ENCODE measurements at regions not wholly inside any gene's neighbourhood (a gene's known extent, or its start where the extent isn't known, plus 50 kb on each side); places are given as distances from the start of the nearest gene placed in this dataset.

DNA sequence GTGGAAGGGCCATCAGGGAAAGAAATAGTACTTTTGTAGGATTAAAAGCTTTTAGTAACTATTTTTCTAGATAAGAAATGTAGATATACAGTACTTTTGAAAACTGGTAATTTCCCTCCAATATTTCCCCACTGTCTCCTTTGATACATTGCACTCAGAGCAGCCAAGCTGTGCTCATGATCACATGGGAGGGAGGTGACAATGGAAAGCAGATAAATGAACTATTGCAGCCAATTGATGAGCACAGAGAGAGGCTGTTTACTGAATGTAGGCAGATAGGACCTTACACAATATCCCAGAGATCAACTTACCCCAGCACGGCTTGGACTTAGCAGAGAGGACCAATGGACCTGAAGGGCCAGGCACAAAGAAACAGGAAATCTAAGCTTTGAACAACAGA, 178.0 kb upstream of the NREP start:
- Histone ChIP-seq H3K4me3 (replicated peaks; ENCODE audit: insufficient read depth, low read length) (no peak overlapping the region), H3K27me3 (ENCODE audit: insufficient read depth, poor library complexity, severe bottlenecking) (no peaks in the 10 kb centered on the region), H3K27ac (replicated peaks) (no peak overlapping the region)
- DNase-seq (ENCODE audit: low read depth in 1 of 2, low spot score in 1 of 2): no peak
- TF ChIP-seq, protein P1, sequence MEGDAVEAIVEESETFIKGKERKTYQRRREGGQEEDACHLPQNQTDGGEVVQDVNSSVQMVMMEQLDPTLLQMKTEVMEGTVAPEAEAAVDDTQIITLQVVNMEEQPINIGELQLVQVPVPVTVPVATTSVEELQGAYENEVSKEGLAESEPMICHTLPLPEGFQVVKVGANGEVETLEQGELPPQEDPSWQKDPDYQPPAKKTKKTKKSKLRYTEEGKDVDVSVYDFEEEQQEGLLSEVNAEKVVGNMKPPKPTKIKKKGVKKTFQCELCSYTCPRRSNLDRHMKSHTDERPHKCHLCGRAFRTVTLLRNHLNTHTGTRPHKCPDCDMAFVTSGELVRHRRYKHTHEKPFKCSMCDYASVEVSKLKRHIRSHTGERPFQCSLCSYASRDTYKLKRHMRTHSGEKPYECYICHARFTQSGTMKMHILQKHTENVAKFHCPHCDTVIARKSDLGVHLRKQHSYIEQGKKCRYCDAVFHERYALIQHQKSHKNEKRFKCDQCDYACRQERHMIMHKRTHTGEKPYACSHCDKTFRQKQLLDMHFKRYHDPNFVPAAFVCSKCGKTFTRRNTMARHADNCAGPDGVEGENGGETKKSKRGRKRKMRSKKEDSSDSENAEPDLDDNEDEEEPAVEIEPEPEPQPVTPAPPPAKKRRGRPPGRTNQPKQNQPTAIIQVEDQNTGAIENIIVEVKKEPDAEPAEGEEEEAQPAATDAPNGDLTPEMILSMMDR (IDR thresholded peaks at IDR 0.05; ENCODE audit: insufficient read depth, low read length): no peak
- no peak for TF ChIP-seq GABPA (IDR thresholded peaks at IDR 0.05; ENCODE audit: low read depth)
- TF ChIP-seq SPI1 (IDR thresholded peaks at IDR 0.05; ENCODE audit: borderline replicate concordance, low read depth): no peak

DNA sequence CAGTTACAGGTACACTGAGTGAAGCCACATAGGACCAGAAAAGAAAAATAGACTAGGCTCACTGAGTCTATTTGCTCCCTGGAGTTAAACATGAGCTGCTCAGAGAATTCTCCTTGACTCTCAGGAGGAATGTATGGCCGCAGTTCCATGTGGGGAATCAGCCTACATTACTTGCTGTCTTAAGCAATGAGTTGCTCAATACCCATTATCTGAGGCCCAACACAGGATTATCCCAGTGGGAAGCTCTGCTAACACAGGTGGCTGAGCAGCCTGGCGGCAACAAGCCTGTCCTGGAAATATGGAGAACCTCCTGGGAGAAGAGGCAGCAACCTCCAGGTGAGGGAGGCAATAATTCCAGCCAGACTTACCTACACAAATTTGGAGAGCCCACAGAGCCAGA, 177.5 kb upstream of the NREP start:
- TF ChIP-seq GABPA (IDR thresholded peaks at IDR 0.05; ENCODE audit: low read depth) (no peak), POLR2AphosphoS5 (IDR thresholded peaks at IDR 0.05; ENCODE audit: low read depth) (no peak), SPI1 (IDR thresholded peaks at IDR 0.05; ENCODE audit: borderline replicate concordance, low read depth) (no peak)
- TF ChIP-seq, protein P1 (IDR thresholded peaks at IDR 0.05; ENCODE audit: insufficient read depth, low read length): no peak
- TF ChIP-seq, protein P2, sequence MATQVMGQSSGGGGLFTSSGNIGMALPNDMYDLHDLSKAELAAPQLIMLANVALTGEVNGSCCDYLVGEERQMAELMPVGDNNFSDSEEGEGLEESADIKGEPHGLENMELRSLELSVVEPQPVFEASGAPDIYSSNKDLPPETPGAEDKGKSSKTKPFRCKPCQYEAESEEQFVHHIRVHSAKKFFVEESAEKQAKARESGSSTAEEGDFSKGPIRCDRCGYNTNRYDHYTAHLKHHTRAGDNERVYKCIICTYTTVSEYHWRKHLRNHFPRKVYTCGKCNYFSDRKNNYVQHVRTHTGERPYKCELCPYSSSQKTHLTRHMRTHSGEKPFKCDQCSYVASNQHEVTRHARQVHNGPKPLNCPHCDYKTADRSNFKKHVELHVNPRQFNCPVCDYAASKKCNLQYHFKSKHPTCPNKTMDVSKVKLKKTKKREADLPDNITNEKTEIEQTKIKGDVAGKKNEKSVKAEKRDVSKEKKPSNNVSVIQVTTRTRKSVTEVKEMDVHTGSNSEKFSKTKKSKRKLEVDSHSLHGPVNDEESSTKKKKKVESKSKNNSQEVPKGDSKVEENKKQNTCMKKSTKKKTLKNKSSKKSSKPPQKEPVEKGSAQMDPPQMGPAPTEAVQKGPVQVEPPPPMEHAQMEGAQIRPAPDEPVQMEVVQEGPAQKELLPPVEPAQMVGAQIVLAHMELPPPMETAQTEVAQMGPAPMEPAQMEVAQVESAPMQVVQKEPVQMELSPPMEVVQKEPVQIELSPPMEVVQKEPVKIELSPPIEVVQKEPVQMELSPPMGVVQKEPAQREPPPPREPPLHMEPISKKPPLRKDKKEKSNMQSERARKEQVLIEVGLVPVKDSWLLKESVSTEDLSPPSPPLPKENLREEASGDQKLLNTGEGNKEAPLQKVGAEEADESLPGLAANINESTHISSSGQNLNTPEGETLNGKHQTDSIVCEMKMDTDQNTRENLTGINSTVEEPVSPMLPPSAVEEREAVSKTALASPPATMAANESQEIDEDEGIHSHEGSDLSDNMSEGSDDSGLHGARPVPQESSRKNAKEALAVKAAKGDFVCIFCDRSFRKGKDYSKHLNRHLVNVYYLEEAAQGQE (IDR thresholded peaks at IDR 0.05; ENCODE audit: insufficient replicate concordance, low read depth): no peak
- no peak overlapping the region for H3K27ac ChIP-seq (replicated peaks)

DNA sequence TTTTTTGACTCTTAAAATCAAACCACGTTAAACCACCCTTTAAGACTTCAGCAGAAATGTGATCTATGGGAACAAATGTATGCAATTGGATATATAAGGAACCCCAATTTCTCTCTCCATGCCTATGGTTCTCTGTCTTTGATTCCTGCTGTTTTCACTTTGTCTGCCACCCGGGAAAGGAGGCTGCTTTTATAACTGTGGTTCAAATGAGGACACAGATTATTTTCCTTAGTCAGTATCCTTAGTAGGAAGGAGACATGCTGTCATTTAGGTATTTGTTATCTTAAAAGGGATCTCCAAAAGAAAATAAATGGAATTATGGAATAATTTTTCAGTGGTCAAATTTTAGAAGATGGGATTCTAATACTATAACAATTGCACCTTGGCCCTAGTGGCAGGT, 176.1 kb upstream of the NREP start:
- Histone ChIP-seq H3K27me3 (ENCODE audit: insufficient read depth, poor library complexity, severe bottlenecking) (no peaks in the 10 kb centered on the region), H3K27ac (replicated peaks) (no peak overlapping the region), H3K4me3 (replicated peaks; ENCODE audit: insufficient read depth, low read length) (no peak overlapping the region)
- DNase-seq (ENCODE audit: low read depth in 1 of 2, low spot score in 1 of 2): no peak
- TF ChIP-seq SPI1 (IDR thresholded peaks at IDR 0.05; ENCODE audit: borderline replicate concordance, low read depth): no peak
- TF ChIP-seq GABPA (IDR thresholded peaks at IDR 0.05; ENCODE audit: low read depth): no peak
- TF ChIP-seq, protein P1 (IDR thresholded peaks at IDR 0.05; ENCODE audit: insufficient read depth, low read length): no peak
- TF ChIP-seq, protein P2 (IDR thresholded peaks at IDR 0.05; ENCODE audit: insufficient replicate concordance, low read depth): no peak
- TF ChIP-seq POLR2AphosphoS5 (IDR thresholded peaks at IDR 0.05; ENCODE audit: low read depth): no peak

More for the DNA sequence above, 177.5 kb upstream of the NREP start:
- H3K27me3 ChIP-seq (ENCODE audit: insufficient read depth, poor library complexity, severe bottlenecking): no peaks in the 10 kb centered on the region
- H3K4me3 ChIP-seq (replicated peaks; ENCODE audit: insufficient read depth, low read length): no peak overlapping the region
- DNase-seq (ENCODE audit: low read depth in 1 of 2, low spot score in 1 of 2): no peak

DNA sequence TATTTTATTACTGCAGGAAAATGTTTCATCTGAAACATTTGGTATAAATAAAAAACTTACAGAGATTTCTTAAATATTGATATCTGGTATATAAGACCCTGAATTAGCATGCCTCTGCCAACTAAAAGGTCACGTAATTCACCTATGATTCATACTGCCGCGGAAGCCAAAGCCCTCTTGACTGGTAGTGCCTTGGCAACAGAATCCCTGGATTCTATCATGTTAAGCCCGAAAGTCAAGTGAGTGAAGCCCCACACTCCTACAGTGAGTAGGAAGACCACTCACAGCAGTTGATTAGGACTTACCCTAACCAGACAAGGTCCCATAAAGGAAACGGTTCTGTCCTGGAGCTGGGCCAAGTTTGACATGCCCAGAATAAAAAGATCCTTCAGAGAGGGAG, 175.6 kb upstream of the NREP start:
- Histone ChIP-seq H3K27me3 (ENCODE audit: insufficient read depth, poor library complexity, severe bottlenecking) (no peaks in the 10 kb centered on the region), H3K27ac (replicated peaks) (no peak overlapping the region), H3K4me3 (replicated peaks; ENCODE audit: insufficient read depth, low read length) (no peak overlapping the region)
- DNase-seq (ENCODE audit: low read depth in 1 of 2, low spot score in 1 of 2): no peak
- TF ChIP-seq, protein P1 (IDR thresholded peaks at IDR 0.05; ENCODE audit: insufficient read depth, low read length): no peak
- TF ChIP-seq POLR2AphosphoS5 (IDR thresholded peaks at IDR 0.05; ENCODE audit: low read depth) (no peak), GABPA (IDR thresholded peaks at IDR 0.05; ENCODE audit: low read depth) (no peak), SPI1 (IDR thresholded peaks at IDR 0.05; ENCODE audit: borderline replicate concordance, low read depth) (no peak)
- TF ChIP-seq, protein P2 (IDR thresholded peaks at IDR 0.05; ENCODE audit: insufficient replicate concordance, low read depth): no peak
